Panc1 (cell line): ENCODE measurements at regions not wholly inside any gene's neighbourhood (a gene's known extent, or its start where the extent isn't known, plus 50 kb on each side); places are given as distances from the start of the nearest gene placed in this dataset.

Experiments used
- ATAC-seq: fragments of 200-7000 bp; cut with Tn5 transposase; 2 replicates; pipeline ENCODE4 v1.9.1; 2020; ENCODE audit warnings: mild to moderate bottlenecking, moderate library complexity
- BruUV-seq: library from RNA; stranded (reverse); fragments of 400-500 nt; replicated peaks from 2 replicates; lab custom pipeline; 2021; lab: Mats Ljungman, UMichigan
- CTCF ChIA-PET: fragments of 300-600 bp; sonication (Branson Sonifier 250); formaldehyde crosslinking; loops from one replicate; lab custom pipeline; 2022; ENCODE audit warnings: antibody characterized with exemption; lab: Charles Lee
- POLR2A ChIA-PET: fragments of 300-600 bp; sonication (Branson Sonifier 250); formaldehyde crosslinking; loops from one replicate; lab custom pipeline; 2022; ENCODE audit warnings: antibody characterized with exemption; lab: Charles Lee
- DNase-seq: peaks from one replicate; pipeline ENCODE4 v3.0.0-alpha.2; 2010; ENCODE audit warnings: low read depth, low spot score
- H3K27ac ChIP-seq: 2 replicates; pipeline ENCODE4 v1.5.1; 2011; ENCODE audit warnings: mild to moderate bottlenecking, low read length, inconsistent platforms
- H3K27me3 ChIP-seq: fragments of 200-500 bp; sonication (Bioruptor generic); 2 replicates; pipeline ENCODE4 v1.6.0; 2014; ENCODE audit warnings: low read length, inconsistent platforms; ENCODE audit not compliant: control insufficient read depth, insufficient read depth
- H3K36me3 ChIP-seq: fragments of 200-500 bp; sonication (Bioruptor generic); 2 replicates; pipeline ENCODE4 v1.5.1; 2014; ENCODE audit warnings: inconsistent platforms, mild to moderate bottlenecking, low read length, moderate library complexity; ENCODE audit not compliant: control insufficient read depth, insufficient read depth
- H3K4me1 ChIP-seq: 2 replicates; pipeline ENCODE4 v1.5.1; 2011; ENCODE audit warnings: inconsistent platforms, mild to moderate bottlenecking, low read length, moderate library complexity; ENCODE audit not compliant: control insufficient read depth, insufficient read depth
- H3K4me3 ChIP-seq, 2 experiments: 2 replicates each; pipeline ENCODE4 v1.5.1; 2011 to 2012; ENCODE audit warnings: low read depth in 2 of 2, low read length in 2 of 2, mild to moderate bottlenecking in 2 of 2, inconsistent platforms in 1 of 2, moderate library complexity in 1 of 2
- H3K9me3 ChIP-seq: fragments of 200-500 bp; sonication (Bioruptor generic); 2 replicates; pipeline ENCODE4 v1.5.1; 2014; ENCODE audit warnings: low read depth, mild to moderate bottlenecking, inconsistent platforms, low read length, moderate library complexity; ENCODE audit not compliant: control insufficient read depth, insufficient read depth
- POLR2AphosphoS5 ChIP-seq: IDR thresholded peaks from 2 replicates; pipeline ENCODE4 v1.6.1; 2012; ENCODE audit warnings: mild to moderate bottlenecking, low read depth, low read length, moderate library complexity
- SIN3A ChIP-seq: IDR thresholded peaks from 2 replicates; pipeline ENCODE4 v1.6.1; 2012; ENCODE audit warnings: low read depth, mild to moderate bottlenecking, low read length, moderate library complexity, borderline replicate concordance; ENCODE audit not compliant: insufficient read depth
- TCF7L2 ChIP-seq: IDR thresholded peaks from 2 replicates; pipeline ENCODE4 v1.6.1; 2011; ENCODE audit warnings: mild to moderate bottlenecking, low read depth, low read length, inconsistent platforms
- in situ Hi-C: cut with HindIII; loops from 2 replicates; pipeline ENCODE4 v1.10.0; 2016; ENCODE audit warnings: low sequenced_read_pairs, low pct_unique_long_range_greater_than_20kb
- intact Hi-C: fragments of 100-400 bp; cut with micrococcal nuclease; formaldehyde crosslinking; loops from one replicate; pipeline ENCODE4 v1.10.0; 2022; ENCODE audit not compliant: unreplicated experiment
- TF ChIP-seq, protein P1 (sequence below): fragments of 450-650 bp; IDR thresholded peaks from 2 replicates; pipeline ENCODE4 v1.5.1; 2017; ENCODE audit warnings: mild to moderate bottlenecking
- TF ChIP-seq, protein P2 (sequence below), 2 experiments: IDR thresholded peaks; 2 replicates each; pipeline ENCODE4 v1.6.1; 2011 to 2012; ENCODE audit warnings: low read depth in 2 of 2, control low read depth in 1 of 2, low read length in 1 of 2, mild to moderate bottlenecking in 1 of 2, moderate library complexity in 1 of 2; ENCODE audit not compliant: insufficient read depth in 1 of 2

DNA sequence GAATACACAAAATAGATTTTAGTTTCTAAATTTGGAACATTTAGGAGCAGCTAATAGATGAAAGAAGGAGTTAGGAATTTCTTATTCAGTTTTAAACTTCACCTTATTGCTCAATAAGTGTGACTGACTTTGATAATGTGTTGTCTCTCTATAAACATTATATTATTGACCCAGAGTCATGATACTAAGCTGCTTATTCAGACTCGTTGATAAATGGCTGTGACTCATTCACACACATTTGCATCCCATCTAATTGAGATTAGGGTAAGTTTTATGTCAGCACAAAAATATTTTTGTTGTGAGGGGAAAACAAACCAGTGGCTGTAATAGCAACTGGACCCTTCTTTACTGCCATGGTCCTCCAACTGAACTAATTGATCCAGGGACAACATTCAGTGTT, 137.6 kb downstream of the GOLIM4 start:
- CTCF ChIA-PET = interaction anchor here (0.6 kb wide), 1 partner anchor 162 kb away, joined by 4 read pairs; no protein-coding TSS in a partner anchor
- POLR2A ChIA-PET = no interaction called here
- BruUV-seq = no TSS peak

DNA sequence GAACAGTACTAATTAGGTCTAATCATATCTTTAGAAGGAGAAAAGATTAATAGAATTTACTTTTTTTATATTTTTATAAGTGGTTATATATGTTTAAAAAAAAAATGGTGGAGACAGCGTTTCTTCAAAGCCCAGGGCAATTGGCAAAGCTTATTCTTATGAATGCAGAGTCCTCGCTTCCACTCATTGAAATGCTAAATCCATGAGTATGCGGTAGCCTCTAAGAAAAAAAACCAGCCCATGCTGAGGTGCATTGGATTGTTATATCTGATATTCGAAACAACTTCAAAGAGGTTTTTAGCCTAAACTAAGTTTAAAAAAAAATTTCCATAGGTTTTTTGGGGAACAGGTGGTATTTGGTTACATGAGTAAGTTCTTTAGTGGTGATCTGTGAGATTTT, 142.8 kb downstream of the GOLIM4 start:
- no peak overlapping the region for H3K27ac ChIP-seq
- H3K4me1 ChIP-seq = no peaks in the 10 kb centered on the region
- intact Hi-C loops = no loop called here
- H3K36me3 ChIP-seq = no peaks in the 10 kb centered on the region
- ChIA-PET CTCF (no interaction called here), POLR2A (no interaction called here)
- no peak for ATAC-seq
- in situ Hi-C loops = no loop called here
- DNase-seq = no peak
- TF ChIP-seq TCF7L2 (no peak), POLR2AphosphoS5 (no peak)
- TF ChIP-seq, protein P1, sequence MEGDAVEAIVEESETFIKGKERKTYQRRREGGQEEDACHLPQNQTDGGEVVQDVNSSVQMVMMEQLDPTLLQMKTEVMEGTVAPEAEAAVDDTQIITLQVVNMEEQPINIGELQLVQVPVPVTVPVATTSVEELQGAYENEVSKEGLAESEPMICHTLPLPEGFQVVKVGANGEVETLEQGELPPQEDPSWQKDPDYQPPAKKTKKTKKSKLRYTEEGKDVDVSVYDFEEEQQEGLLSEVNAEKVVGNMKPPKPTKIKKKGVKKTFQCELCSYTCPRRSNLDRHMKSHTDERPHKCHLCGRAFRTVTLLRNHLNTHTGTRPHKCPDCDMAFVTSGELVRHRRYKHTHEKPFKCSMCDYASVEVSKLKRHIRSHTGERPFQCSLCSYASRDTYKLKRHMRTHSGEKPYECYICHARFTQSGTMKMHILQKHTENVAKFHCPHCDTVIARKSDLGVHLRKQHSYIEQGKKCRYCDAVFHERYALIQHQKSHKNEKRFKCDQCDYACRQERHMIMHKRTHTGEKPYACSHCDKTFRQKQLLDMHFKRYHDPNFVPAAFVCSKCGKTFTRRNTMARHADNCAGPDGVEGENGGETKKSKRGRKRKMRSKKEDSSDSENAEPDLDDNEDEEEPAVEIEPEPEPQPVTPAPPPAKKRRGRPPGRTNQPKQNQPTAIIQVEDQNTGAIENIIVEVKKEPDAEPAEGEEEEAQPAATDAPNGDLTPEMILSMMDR = no peak
- TF ChIP-seq, protein P2, sequence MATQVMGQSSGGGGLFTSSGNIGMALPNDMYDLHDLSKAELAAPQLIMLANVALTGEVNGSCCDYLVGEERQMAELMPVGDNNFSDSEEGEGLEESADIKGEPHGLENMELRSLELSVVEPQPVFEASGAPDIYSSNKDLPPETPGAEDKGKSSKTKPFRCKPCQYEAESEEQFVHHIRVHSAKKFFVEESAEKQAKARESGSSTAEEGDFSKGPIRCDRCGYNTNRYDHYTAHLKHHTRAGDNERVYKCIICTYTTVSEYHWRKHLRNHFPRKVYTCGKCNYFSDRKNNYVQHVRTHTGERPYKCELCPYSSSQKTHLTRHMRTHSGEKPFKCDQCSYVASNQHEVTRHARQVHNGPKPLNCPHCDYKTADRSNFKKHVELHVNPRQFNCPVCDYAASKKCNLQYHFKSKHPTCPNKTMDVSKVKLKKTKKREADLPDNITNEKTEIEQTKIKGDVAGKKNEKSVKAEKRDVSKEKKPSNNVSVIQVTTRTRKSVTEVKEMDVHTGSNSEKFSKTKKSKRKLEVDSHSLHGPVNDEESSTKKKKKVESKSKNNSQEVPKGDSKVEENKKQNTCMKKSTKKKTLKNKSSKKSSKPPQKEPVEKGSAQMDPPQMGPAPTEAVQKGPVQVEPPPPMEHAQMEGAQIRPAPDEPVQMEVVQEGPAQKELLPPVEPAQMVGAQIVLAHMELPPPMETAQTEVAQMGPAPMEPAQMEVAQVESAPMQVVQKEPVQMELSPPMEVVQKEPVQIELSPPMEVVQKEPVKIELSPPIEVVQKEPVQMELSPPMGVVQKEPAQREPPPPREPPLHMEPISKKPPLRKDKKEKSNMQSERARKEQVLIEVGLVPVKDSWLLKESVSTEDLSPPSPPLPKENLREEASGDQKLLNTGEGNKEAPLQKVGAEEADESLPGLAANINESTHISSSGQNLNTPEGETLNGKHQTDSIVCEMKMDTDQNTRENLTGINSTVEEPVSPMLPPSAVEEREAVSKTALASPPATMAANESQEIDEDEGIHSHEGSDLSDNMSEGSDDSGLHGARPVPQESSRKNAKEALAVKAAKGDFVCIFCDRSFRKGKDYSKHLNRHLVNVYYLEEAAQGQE (IDR thresholded peaks at IDR 0.05; ENCODE audit: insufficient read depth in 1 of 2, low read depth in 2 of 2, low read length in 1 of 2) = no peak
- no TSS peak for BruUV-seq
- no peak overlapping the region for H3K4me3 ChIP-seq
- no peaks in the 10 kb centered on the region for H3K9me3 ChIP-seq
- no peaks in the 10 kb centered on the region for H3K27me3 ChIP-seq

More for the DNA sequence above, 137.6 kb downstream of the GOLIM4 start:
- in situ Hi-C loops (no loop called here), intact Hi-C loops (no loop called here)
- Histone ChIP-seq H3K27me3 (no peaks in the 10 kb centered on the region), H3K4me3 (no peak overlapping the region), H3K27ac (no peak overlapping the region), H3K36me3 (no peaks in the 10 kb centered on the region), H3K4me1 (no peaks in the 10 kb centered on the region), H3K9me3 (no peaks in the 10 kb centered on the region)
- ATAC-seq (no peak), DNase-seq (no peak)
- TF ChIP-seq, protein P2 (IDR thresholded peaks at IDR 0.05; ENCODE audit: insufficient read depth in 1 of 2, low read depth in 2 of 2, low read length in 1 of 2) = no peak
- TF ChIP-seq, protein P1 = no peak
- no peak for TF ChIP-seq SIN3A
- TF ChIP-seq POLR2AphosphoS5 = no peak
- TF ChIP-seq TCF7L2 = no peak
